ENCODE measurements at regions not wholly inside any gene's neighbourhood (a gene's known extent, or its start where the extent isn't known, plus 50 kb on each side); places are given as distances from the start of the nearest gene placed in this dataset.

DNA sequence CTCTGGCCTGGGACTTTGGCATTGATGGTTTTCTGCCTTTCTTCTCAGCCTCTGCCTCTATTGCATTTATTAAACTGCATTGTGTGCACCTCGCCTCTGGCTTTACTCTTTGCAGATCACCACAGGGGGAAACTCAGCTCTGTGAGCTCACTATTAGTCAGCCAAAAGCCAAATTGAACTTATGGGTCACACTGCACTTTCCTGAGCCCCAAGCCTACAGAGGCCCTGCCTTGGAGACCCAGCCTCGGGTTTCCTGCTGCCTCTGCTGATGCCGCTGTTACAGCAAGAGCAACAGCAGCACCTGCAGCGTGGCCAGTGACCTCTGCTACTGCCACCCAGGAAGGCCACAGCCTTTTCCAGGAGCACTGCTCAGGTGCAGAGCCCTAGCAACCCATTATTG is 122.5 kb downstream of the DAD1 start:
- H3K27me3 Mint-ChIP-seq (ENCODE audit: low read depth) = peaks cover 3% of the 10 kb centered on the region
- DNase-seq (ENCODE audit: low read depth, low spot score) = no peak
- TF ChIP-seq, protein P1, sequence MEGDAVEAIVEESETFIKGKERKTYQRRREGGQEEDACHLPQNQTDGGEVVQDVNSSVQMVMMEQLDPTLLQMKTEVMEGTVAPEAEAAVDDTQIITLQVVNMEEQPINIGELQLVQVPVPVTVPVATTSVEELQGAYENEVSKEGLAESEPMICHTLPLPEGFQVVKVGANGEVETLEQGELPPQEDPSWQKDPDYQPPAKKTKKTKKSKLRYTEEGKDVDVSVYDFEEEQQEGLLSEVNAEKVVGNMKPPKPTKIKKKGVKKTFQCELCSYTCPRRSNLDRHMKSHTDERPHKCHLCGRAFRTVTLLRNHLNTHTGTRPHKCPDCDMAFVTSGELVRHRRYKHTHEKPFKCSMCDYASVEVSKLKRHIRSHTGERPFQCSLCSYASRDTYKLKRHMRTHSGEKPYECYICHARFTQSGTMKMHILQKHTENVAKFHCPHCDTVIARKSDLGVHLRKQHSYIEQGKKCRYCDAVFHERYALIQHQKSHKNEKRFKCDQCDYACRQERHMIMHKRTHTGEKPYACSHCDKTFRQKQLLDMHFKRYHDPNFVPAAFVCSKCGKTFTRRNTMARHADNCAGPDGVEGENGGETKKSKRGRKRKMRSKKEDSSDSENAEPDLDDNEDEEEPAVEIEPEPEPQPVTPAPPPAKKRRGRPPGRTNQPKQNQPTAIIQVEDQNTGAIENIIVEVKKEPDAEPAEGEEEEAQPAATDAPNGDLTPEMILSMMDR (conservative IDR thresholded peaks at IDR 0.05) = no peak
- H3K4me1 Mint-ChIP-seq = peaks cover 15% of the 10 kb centered on the region
- no peak overlapping the region for H3K27ac Mint-ChIP-seq (ENCODE audit: unreplicated experiment)
- no peaks in the 10 kb centered on the region for H3K9me3 Mint-ChIP-seq
- H3K4me3 Mint-ChIP-seq = no peak overlapping the region
- no peaks in the 10 kb centered on the region for H3K36me3 Mint-ChIP-seq (ENCODE audit: low read depth)

DNA sequence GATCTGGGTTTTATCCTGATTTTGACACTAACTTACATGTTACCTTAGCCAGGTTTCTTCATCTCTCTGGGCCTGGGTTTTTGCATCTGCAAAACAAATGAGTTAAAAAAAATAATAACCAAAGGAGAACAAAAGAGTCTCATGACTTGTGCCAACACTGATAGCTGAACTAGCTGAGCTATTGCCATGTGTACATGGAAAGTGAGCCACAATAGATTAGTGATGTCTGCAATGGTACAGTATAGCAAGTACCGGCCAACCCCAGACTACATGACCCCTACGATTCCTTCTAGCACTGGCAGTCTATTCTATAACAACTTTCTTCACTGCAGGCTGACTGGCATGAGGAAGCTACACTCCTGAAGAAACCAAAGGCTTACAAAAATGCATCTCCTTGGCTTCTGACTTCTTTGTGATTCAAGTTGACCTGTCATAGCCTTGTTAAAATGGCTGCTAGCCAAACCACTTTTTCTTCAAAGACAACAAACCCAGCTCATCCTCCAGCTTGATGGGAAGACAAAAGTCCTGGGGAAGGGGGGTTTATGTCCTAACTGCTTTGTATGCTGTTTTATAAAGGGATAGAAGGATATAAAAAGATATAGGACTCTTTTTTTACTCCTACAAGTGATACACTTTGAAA is 123.7 kb downstream of the DAD1 start:
- Mint-ChIP-seq H3K27me3 (ENCODE audit: low read depth) (no peaks in the 10 kb centered on the region), H3K4me1 (peaks cover 15% of the 10 kb centered on the region), H3K36me3 (ENCODE audit: low read depth) (no peaks in the 10 kb centered on the region), H3K4me3 (no peak overlapping the region), H3K9me3 (no peaks in the 10 kb centered on the region), H3K27ac (ENCODE audit: unreplicated experiment) (no peak overlapping the region)
- TF ChIP-seq, protein P1 (conservative IDR thresholded peaks at IDR 0.05) = no peak
- DNase-seq (ENCODE audit: low read depth, low spot score) = no peak

DNA sequence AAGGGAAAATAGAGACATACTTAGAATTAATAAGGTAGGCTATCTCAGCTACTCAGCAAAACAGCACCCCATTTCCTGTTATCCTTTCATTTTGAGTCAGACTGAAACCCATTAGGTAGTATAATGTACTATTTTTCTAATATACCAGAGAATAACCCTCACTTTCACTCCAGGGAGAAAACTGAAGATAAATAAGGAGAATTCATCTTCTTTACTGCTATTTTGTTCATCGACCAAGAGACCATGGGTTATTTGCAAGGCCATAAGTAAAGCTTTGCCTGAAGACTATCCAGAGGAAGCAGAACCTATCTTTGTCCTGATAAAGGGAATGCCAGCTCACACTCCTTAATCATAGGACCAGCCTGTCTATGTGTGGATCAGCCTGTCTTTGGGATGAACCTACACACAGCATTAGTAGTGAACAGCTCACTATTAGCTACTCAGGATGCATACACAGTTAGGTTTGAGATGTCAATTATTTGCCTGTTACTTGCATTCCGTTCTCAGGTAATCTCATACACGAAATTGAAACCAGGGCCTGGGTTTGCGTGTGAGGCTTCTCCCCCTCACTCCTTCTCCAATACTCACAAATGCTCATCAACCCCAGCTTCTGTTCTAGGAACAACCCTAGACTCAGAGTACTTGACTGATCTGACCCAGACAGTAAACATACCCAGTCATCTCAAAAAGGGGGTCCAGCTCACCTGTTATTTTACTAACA is 124.4 kb downstream of the DAD1 start:
- H3K4me1 Mint-ChIP-seq = peaks cover 13% of the 10 kb centered on the region
- no peak overlapping the region for H3K4me3 Mint-ChIP-seq
- DNase-seq (ENCODE audit: low read depth, low spot score) = no peak
- H3K27me3 Mint-ChIP-seq (ENCODE audit: low read depth) = peaks cover 2% of the 10 kb centered on the region
- H3K27ac Mint-ChIP-seq (ENCODE audit: unreplicated experiment) = no peak overlapping the region
- TF ChIP-seq, protein P1 (conservative IDR thresholded peaks at IDR 0.05) = no peak
- no peaks in the 10 kb centered on the region for H3K36me3 Mint-ChIP-seq (ENCODE audit: low read depth)
- no peaks in the 10 kb centered on the region for H3K9me3 Mint-ChIP-seq

DNA sequence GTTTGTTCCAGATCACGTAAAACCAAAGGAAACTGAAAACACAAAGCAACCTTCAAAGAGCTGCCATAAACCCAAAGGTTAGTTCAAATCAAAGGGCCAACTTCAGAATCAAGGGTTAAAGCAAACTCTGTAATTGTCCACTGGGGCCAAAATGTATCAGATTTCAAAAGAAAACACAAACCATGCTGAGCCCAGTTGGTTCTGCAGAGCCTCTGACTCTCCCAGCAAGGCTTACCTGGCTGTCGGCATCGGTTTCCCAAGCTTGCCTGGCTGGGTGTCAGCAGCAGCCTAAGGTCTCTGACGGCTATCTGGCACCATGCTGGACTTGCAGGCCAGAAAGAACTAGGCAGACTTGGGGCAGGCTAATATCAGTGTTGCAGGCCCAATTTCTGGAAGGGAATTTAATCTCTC is 125.3 kb downstream of the DAD1 start:
- Mint-ChIP-seq H3K4me3 (no peak overlapping the region), H3K27me3 (ENCODE audit: low read depth) (peaks cover 2% of the 10 kb centered on the region), H3K9me3 (no peaks in the 10 kb centered on the region), H3K27ac (ENCODE audit: unreplicated experiment) (no peak overlapping the region), H3K4me1 (peaks cover 8% of the 10 kb centered on the region), H3K36me3 (ENCODE audit: low read depth) (no peaks in the 10 kb centered on the region)
- no peak for DNase-seq (ENCODE audit: low read depth, low spot score)
- TF ChIP-seq, protein P1 (conservative IDR thresholded peaks at IDR 0.05) = no peak

DNA sequence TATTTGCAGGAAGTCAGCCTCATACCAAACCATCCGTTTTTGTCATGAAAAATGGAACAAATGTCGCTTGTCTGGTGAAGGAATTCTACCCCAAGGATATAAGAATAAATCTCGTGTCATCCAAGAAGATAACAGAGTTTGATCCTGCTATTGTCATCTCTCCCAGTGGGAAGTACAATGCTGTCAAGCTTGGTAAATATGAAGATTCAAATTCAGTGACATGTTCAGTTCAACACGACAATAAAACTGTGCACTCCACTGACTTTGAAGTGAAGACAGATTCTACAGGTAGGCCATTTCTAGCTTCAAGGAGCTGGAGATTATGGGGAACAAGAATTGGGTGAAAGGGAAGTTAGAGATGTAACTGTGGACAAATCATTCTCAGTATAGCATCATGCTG is 126.1 kb downstream of the DAD1 start:
- Mint-ChIP-seq H3K27me3 (ENCODE audit: low read depth) (peaks cover 4% of the 10 kb centered on the region), H3K4me1 (peaks cover 8% of the 10 kb centered on the region), H3K4me3 (no peak overlapping the region), H3K27ac (ENCODE audit: unreplicated experiment) (no peak overlapping the region), H3K9me3 (no peaks in the 10 kb centered on the region), H3K36me3 (ENCODE audit: low read depth) (no peaks in the 10 kb centered on the region)
- TF ChIP-seq, protein P1 (conservative IDR thresholded peaks at IDR 0.05) = no peak
- no peak for DNase-seq (ENCODE audit: low read depth, low spot score)

Measured in neural crest cell (in vitro differentiated cells).